HG02798 (cell line): ENCODE measurements at regions not wholly inside any gene's neighbourhood (a gene's known extent, or its start where the extent isn't known, plus 50 kb on each side); places are given as distances from the start of the nearest gene placed in this dataset.
"Not testable (repeated sequence)": the region's sequence is repeated elsewhere in the genome, so short reads cannot be mapped to it uniquely, and the experiment has no call there.

Source experiments
- ATAC-seq: cut with Tn5 transposase; IDR thresholded peaks from one replicate; pipeline ENCODE4 v1.9.1; 2021; ENCODE audit warnings: mild to moderate bottlenecking; ENCODE audit not compliant: unreplicated experiment, poor library complexity

GRCh38 chr21:28617300-28617699, 375.4 kb downstream of the LTN1 start:
- no peak for ATAC-seq

GRCh38 chr21:28615276-28615675, 377.4 kb downstream of the LTN1 start:
- ATAC-seq, result no peak

- ATAC-seq, result no peak
These were observed 377.9 kb downstream of the LTN1 start for GRCh38 chr21:28614791-28615190.

- ATAC-seq, result no peak
These were observed 384.0 kb downstream of the LTN1 start for GRCh38 chr21:28608646-28609045.

- ATAC-seq, result no peak
These were observed 385.1 kb downstream of the LTN1 start for GRCh38 chr21:28607545-28607944.

GRCh38 chr21:28604946-28605537, 387.6 kb downstream of the LTN1 start:
- ATAC-seq, result peak; percentile 91

GRCh38 chr21:28602546-28602945, 390.1 kb downstream of the LTN1 start:
- no peak for ATAC-seq

GRCh38 chr21:28598214-28598613, 394.5 kb downstream of the LTN1 start:
- no peak for ATAC-seq

GRCh38 chr21:28592205-28592865, 400.3 kb downstream of the LTN1 start:
- no peak for ATAC-seq

- ATAC-seq, result no peak
These were observed 402.0 kb downstream of the LTN1 start for GRCh38 chr21:28590676-28591075.

GRCh38 chr21:28590026-28590425, 402.7 kb downstream of the LTN1 start:
- no peak for ATAC-seq

GRCh38 chr21:28588997-28589396, 403.7 kb downstream of the LTN1 start:
- ATAC-seq, result no peak

GRCh38 chr21:28587748-28588147, 404.9 kb downstream of the LTN1 start:
- ATAC-seq, result no peak

GRCh38 chr21:28581976-28582375, 410.7 kb downstream of the LTN1 start:
- ATAC-seq, result no peak

- not testable (repeated sequence) for ATAC-seq
These were observed 411.4 kb downstream of the LTN1 start for GRCh38 chr21:28581311-28581731.

GRCh38 chr21:28580585-28580984, 412.1 kb downstream of the LTN1 start:
- no peak for ATAC-seq

GRCh38 chr21:28579986-28580550, 412.6 kb downstream of the LTN1 start:
- no peak for ATAC-seq

GRCh38 chr21:28568692-28569091, 424.0 kb downstream of the LTN1 start:
- ATAC-seq, result no peak

- not testable (repeated sequence) for ATAC-seq
These were observed 428.7 kb downstream of the LTN1 start for GRCh38 chr21:28563933-28564332.

GRCh38 chr21:28561772-28562171, 430.9 kb downstream of the LTN1 start:
- ATAC-seq, result no peak

GRCh38 chr21:28554660-28555475, 437.8 kb downstream of the LTN1 start:
- no peak for ATAC-seq
